Ishikawa (cell line): ENCODE measurements at regions not wholly inside any gene's neighbourhood (a gene's known extent, or its start where the extent isn't known, plus 50 kb on each side); places are given as distances from the start of the nearest gene placed in this dataset.

Experiments
- CREB1 ChIP-seq: IDR thresholded peaks from 2 replicates; pipeline ENCODE4 v1.6.1; 2012; ENCODE audit warnings: low read depth
- EP300 ChIP-seq: IDR thresholded peaks from 2 replicates; pipeline ENCODE4 v1.6.1; 2012; ENCODE audit warnings: borderline replicate concordance
- NFIC ChIP-seq: IDR thresholded peaks from 2 replicates; pipeline ENCODE4 v1.6.1; 2012
- TEAD4 ChIP-seq: IDR thresholded peaks from 2 replicates; pipeline ENCODE4 v1.6.1; 2012
- TF ChIP-seq, protein P1 (sequence below): IDR thresholded peaks from 2 replicates; pipeline ENCODE4 v1.6.1; 2012
- TF ChIP-seq, protein P2 (sequence below): IDR thresholded peaks from 2 replicates; pipeline ENCODE4 v1.6.1; 2012; ENCODE audit warnings: low read depth, mild to moderate bottlenecking

DNA sequence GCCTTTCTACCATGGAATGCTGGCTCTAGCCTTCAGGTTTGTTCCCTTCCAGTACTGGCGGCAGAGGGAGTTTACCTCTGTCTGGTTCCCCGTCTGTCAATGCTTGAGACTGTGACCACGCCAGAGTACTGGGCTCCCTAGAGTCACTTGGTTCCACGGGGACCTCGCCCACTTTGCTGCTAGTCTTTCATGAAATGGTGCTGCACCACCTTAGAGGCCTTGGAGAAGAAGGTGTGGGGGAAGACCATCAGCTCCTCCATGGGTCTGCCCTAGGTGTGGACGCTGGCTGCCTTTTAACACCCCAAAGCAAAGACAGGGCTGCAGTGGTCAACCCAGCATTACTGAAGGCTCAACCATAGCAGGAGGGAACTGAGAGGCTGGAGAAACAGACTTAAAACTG lies 55.3 kb upstream of the KSR1 start:
- TF ChIP-seq EP300 (no peak), NFIC (no peak), TEAD4 (no peak), CREB1 (no peak)
- TF ChIP-seq, protein P1, sequence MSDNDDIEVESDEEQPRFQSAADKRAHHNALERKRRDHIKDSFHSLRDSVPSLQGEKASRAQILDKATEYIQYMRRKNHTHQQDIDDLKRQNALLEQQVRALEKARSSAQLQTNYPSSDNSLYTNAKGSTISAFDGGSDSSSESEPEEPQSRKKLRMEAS = no peak
- TF ChIP-seq, protein P2, sequence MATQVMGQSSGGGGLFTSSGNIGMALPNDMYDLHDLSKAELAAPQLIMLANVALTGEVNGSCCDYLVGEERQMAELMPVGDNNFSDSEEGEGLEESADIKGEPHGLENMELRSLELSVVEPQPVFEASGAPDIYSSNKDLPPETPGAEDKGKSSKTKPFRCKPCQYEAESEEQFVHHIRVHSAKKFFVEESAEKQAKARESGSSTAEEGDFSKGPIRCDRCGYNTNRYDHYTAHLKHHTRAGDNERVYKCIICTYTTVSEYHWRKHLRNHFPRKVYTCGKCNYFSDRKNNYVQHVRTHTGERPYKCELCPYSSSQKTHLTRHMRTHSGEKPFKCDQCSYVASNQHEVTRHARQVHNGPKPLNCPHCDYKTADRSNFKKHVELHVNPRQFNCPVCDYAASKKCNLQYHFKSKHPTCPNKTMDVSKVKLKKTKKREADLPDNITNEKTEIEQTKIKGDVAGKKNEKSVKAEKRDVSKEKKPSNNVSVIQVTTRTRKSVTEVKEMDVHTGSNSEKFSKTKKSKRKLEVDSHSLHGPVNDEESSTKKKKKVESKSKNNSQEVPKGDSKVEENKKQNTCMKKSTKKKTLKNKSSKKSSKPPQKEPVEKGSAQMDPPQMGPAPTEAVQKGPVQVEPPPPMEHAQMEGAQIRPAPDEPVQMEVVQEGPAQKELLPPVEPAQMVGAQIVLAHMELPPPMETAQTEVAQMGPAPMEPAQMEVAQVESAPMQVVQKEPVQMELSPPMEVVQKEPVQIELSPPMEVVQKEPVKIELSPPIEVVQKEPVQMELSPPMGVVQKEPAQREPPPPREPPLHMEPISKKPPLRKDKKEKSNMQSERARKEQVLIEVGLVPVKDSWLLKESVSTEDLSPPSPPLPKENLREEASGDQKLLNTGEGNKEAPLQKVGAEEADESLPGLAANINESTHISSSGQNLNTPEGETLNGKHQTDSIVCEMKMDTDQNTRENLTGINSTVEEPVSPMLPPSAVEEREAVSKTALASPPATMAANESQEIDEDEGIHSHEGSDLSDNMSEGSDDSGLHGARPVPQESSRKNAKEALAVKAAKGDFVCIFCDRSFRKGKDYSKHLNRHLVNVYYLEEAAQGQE = no peak
